PC-3 (cell line): ENCODE measurements at regions not wholly inside any gene's neighbourhood (a gene's known extent, or its start where the extent isn't known, plus 50 kb on each side); places are given as distances from the start of the nearest gene placed in this dataset.

Source experiments
- ATAC-seq: fragments of 200-7000 bp; cut with Tn5 transposase; 2 replicates; pipeline ENCODE4 v1.9.1; 2020; ENCODE audit warnings: mild to moderate bottlenecking, moderate library complexity
- BruUV-seq: library from RNA; stranded (reverse); fragments of 400-500 nt; replicated peaks from 2 replicates; lab custom pipeline; 2021; lab: Mats Ljungman, UMichigan
- CTCF ChIA-PET: fragments of 300-600 bp; sonication (Branson Sonifier 250); formaldehyde crosslinking; loops from one replicate; lab custom pipeline; 2022; ENCODE audit warnings: antibody characterized with exemption; lab: Charles Lee
- POLR2A ChIA-PET: fragments of 300-600 bp; sonication (Branson Sonifier 250); formaldehyde crosslinking; loops from one replicate; lab custom pipeline; 2022; ENCODE audit warnings: antibody characterized with exemption; ENCODE audit not compliant: unreplicated experiment; lab: Charles Lee
- DNase-seq: peaks from one replicate; pipeline ENCODE4 v3.0.0-alpha.2; 2015
- H2AFZ ChIP-seq: fragments of 300-600 bp; sonication (generic); 2 replicates; pipeline ENCODE4 v1.6.0; 2016; ENCODE audit warnings: antibody characterized with exemption, low read length
- H3F3A ChIP-seq: fragments of 300-600 bp; sonication (generic); one replicate; pipeline ENCODE4 v1.6.0; 2017; ENCODE audit warnings: antibody characterized with exemption, low read length, control low read depth, mild to moderate bottlenecking; ENCODE audit not compliant: unreplicated experiment
- H3K27ac ChIP-seq: fragments of 300-600 bp; sonication (generic); 2 replicates; pipeline ENCODE4 v1.5.1; 2016; ENCODE audit warnings: mild to moderate bottlenecking, low read length
- H3K27me3 ChIP-seq: fragments of 300-600 bp; sonication (generic); 2 replicates; pipeline ENCODE4 v1.6.1; 2016; ENCODE audit warnings: low read length, mixed read lengths
- H3K36me3 ChIP-seq: fragments of 300-600 bp; sonication (generic); 2 replicates; pipeline ENCODE4 v1.6.1; 2016; ENCODE audit warnings: low read depth, mixed run types, low read length, mixed read lengths
- H3K4me1 ChIP-seq: fragments of 300-600 bp; sonication (generic); 2 replicates; pipeline ENCODE4 v1.5.1; 2016; ENCODE audit warnings: low read length; ENCODE audit not compliant: insufficient read depth
- H3K4me2 ChIP-seq: fragments of 300-600 bp; sonication (generic); 2 replicates; pipeline ENCODE4 v1.6.0; 2016; ENCODE audit warnings: low read length
- H3K4me3 ChIP-seq: fragments of 300-600 bp; sonication (generic); 2 replicates; pipeline ENCODE4 v1.5.1; 2016; ENCODE audit warnings: mild to moderate bottlenecking, low read length, mixed read lengths
- H3K79me2 ChIP-seq: fragments of 300-600 bp; sonication (generic); 2 replicates; pipeline ENCODE4 v1.6.1; 2017; ENCODE audit warnings: low read length, mixed read lengths
- H3K9ac ChIP-seq: fragments of 300-600 bp; sonication (generic); 2 replicates; pipeline ENCODE4 v1.6.0; 2016; ENCODE audit warnings: mild to moderate bottlenecking, low read length
- H3K9me2 ChIP-seq: fragments of 300-600 bp; sonication (generic); replicated peaks from 2 replicates; pipeline ENCODE4 v1.6.1; 2016; ENCODE audit warnings: mixed run types, low read length, mixed read lengths
- H3K9me3 ChIP-seq: fragments of 300-600 bp; sonication (generic); 2 replicates; pipeline ENCODE4 v1.6.1; 2016; ENCODE audit warnings: low read length, mixed read lengths
- H4K20me1 ChIP-seq: fragments of 300-600 bp; sonication (generic); 2 replicates; pipeline ENCODE4 v1.6.1; 2016; ENCODE audit warnings: low read length, mixed read lengths
- CTCF ChIP-seq: fragments of 300-600 bp; sonication (generic); conservative IDR thresholded peaks from 2 replicates; pipeline ENCODE4 v1.5.1; 2017; ENCODE audit warnings: antibody characterized with exemption, low read depth, mild to moderate bottlenecking, low read length
- EZH2 ChIP-seq: fragments of 300-600 bp; sonication (generic); IDR thresholded peaks from one replicate; pipeline ENCODE4 v1.6.1; 2017; ENCODE audit warnings: antibody characterized with exemption, mild to moderate bottlenecking, low read length; ENCODE audit not compliant: unreplicated experiment
- EZH2phosphoT487 ChIP-seq: fragments of 300-600 bp; sonication (generic); IDR thresholded peaks from 2 replicates; pipeline ENCODE4 v1.6.1; 2018; ENCODE audit warnings: mild to moderate bottlenecking, antibody characterized with exemption, low read length, borderline replicate concordance
- intact Hi-C: fragments of 100-400 bp; cut with micrococcal nuclease; formaldehyde crosslinking; loops from 2 replicates; pipeline ENCODE4 v1.9.0; 2023

- DNase-seq (no peak), ATAC-seq (no peak)
- no peaks in the 10 kb centered on the region for H3K9me3 ChIP-seq
- H3K36me3 ChIP-seq: no peaks in the 10 kb centered on the region
- no peak overlapping the region for H3K9ac ChIP-seq
- no peaks in the 10 kb centered on the region for H3K9me2 ChIP-seq
- BruUV-seq: no TSS peak
- H3K4me1 ChIP-seq: peaks cover 16% of the 10 kb centered on the region
- no peak for TF ChIP-seq CTCF
- TF ChIP-seq EZH2: no peak
- no peak for TF ChIP-seq EZH2phosphoT487
- no peaks in the 10 kb centered on the region for H3F3A ChIP-seq
- peaks cover 18% of the 10 kb centered on the region for H3K27me3 ChIP-seq
- no peak overlapping the region for H3K27ac ChIP-seq
- H4K20me1 ChIP-seq: no peaks in the 10 kb centered on the region
- H3K4me2 ChIP-seq: no peak overlapping the region
- H3K4me3 ChIP-seq: no peak overlapping the region
- intact Hi-C loops: no loop called here
- CTCF ChIA-PET: no interaction called here
- no peak overlapping the region for H2AFZ ChIP-seq
- no peaks in the 10 kb centered on the region for H3K79me2 ChIP-seq
- POLR2A ChIA-PET: no interaction called here
Observed at GRCh38 chr12:132432126-132432705, 57.7 kb upstream of the FBRSL1 start.

- Histone ChIP-seq H3K36me3 (no peaks in the 10 kb centered on the region), H3K9ac (no peak overlapping the region), H3K4me1 (peaks cover 16% of the 10 kb centered on the region), H3K27me3 (peaks cover 7% of the 10 kb centered on the region), H3K9me3 (no peaks in the 10 kb centered on the region), H3K4me2 (peak overlapping the region; percentile 76), H3K27ac (no peak overlapping the region), H2AFZ (peak overlapping the region; percentile 47; the same call in 1 of the 2 replicates), H3K9me2 (no peaks in the 10 kb centered on the region), H3F3A (no peaks in the 10 kb centered on the region), H4K20me1 (no peaks in the 10 kb centered on the region), H3K4me3 (peak overlapping the region; percentile 33; the same call in 1 of the 2 replicates), H3K79me2 (no peaks in the 10 kb centered on the region)
- CTCF ChIA-PET: interaction anchor here (1.1 kb wide), 1 partner anchor 17 kb away, joined by 14 read pairs; no protein-coding TSS in a partner anchor
- no peak for TF ChIP-seq EZH2
- no peak for TF ChIP-seq EZH2phosphoT487
- DNase-seq (no peak), ATAC-seq (no peak)
- POLR2A ChIA-PET: interaction anchor here (0.5 kb wide), 1 partner anchor 61 kb away, joined by 4 read pairs; no protein-coding TSS in a partner anchor
- intact Hi-C loops: no loop called here
- TSS peak; percentile 96 for BruUV-seq
Observed at GRCh38 chr12:132430838-132431774, 58.8 kb upstream of the FBRSL1 start.

GRCh38 chr12:132429946-132430643, 59.9 kb upstream of the FBRSL1 start:
- intact Hi-C loops: no loop called here
- Histone ChIP-seq H3K36me3 (no peaks in the 10 kb centered on the region), H3K9ac (no peak overlapping the region), H3K9me2 (no peaks in the 10 kb centered on the region), H3K79me2 (no peaks in the 10 kb centered on the region), H4K20me1 (no peaks in the 10 kb centered on the region), H3K9me3 (no peaks in the 10 kb centered on the region), H3K4me2 (peak overlapping the region; percentile 76), H3K27me3 (no peaks in the 10 kb centered on the region), H2AFZ (peak overlapping the region; percentile 47), H3K4me3 (peak overlapping the region; percentile 33; the same call in 1 of the 2 replicates), H3K27ac (no peak overlapping the region), H3K4me1 (peaks cover 16% of the 10 kb centered on the region), H3F3A (no peaks in the 10 kb centered on the region)
- ChIA-PET POLR2A (interaction anchor here (0.5 kb wide), 1 partner anchor 62 kb away, joined by 4 read pairs; no protein-coding TSS in a partner anchor), CTCF (interaction anchor here (1.1 kb wide), 1 partner anchor 16 kb away, joined by 14 read pairs; no protein-coding TSS in a partner anchor)
- no TSS peak for BruUV-seq
- DNase-seq (peak; percentile 67), ATAC-seq (peak; percentile 79)
- TF ChIP-seq EZH2phosphoT487 (no peak), EZH2 (no peak), CTCF (no peak)
